ENCODE measurements at regions not wholly inside any gene's neighbourhood (a gene's known extent, or its start where the extent isn't known, plus 50 kb on each side); places are given as distances from the start of the nearest gene placed in this dataset.

DNA sequence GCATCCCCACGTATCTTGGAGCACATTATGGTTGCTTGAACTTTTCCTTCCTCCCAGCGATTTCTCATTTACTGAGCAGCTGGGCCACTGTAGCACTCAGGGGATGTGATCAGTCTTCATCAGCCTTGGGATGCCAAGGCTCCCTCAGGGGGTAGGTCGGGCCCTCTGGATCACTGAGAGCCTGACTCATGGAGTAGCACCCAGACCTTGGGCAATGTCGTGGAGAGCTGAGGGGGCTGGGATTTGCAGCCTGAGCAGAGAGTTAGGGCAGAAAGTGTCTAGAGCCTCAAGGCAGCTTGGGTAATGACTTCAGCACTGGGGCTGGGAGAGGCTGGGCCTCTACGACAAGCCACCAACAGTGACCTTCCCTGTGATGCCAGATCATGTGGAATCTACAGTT lies 86.5 kb upstream of the CXCL12 start:
- H3K4me3 ChIP-seq, result no peak overlapping the region
- no peak for TF ChIP-seq Cebpa-rat (IDR thresholded peaks at IDR 0.05)
- H3K9me3 ChIP-seq, result no peaks in the 10 kb centered on the region
- H3K36me3 ChIP-seq, result no peaks in the 10 kb centered on the region
- H3K4me2 ChIP-seq, result no peak overlapping the region
- no peak overlapping the region for H3K27ac ChIP-seq
- no peak overlapping the region for H3K9ac ChIP-seq
- H4K20me1 ChIP-seq, result no peaks in the 10 kb centered on the region
- H3K27me3 ChIP-seq, result no peaks in the 10 kb centered on the region
- H3K4me1 ChIP-seq, result no peaks in the 10 kb centered on the region

DNA sequence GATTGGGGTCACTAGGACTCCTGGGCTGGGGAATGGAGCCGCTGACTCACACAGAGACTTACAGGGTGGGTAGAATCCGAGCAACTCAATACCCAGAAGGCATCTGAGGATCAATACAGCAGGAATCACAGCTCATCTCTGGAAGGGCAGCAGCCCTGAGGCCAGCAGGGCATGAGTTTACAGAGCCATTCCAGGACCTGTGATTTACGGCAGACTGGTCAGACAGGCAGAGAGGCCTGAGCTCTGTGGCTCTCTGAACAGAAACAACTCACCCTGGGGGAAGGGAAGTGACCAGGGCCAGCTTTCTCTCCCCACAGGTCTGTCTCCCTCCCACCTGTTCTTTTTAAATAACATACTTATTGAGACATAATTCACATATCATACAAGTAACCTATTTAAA lies 88.2 kb upstream of the CXCL12 start:
- H3K9me3 ChIP-seq, result no peaks in the 10 kb centered on the region

DNA sequence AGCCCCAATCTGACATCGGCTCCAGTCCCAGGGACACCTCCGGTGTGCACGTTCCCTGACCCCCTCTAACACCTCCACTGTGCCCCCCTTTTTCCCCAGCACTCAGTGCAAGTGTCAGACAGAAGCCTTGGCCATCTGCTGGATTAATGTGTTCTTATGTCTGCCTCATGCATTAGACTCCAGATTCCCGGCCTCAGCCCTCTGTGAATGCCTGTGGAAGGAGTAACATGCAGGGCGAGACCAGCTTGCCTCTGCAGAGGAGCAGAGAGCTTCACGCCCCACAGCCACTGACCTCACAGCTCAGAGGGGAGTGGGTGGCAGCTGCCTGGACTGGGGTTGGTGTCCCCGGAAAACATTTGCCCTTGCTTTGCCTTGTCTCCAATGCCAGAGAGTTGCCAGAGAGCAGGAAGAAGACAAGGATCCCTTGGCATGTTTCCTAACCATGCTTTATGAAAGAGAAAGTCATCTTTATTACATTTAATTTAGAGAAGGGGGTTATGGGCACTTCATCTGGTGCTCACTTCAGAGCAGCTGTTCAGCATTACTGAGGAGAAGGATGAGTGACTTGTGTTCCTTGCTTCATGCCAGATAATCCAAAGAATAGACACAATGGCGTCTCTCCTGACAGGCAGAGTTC lies 91.6 kb upstream of the CXCL12 start:
- Histone ChIP-seq H3K27ac (no peak overlapping the region), H4K20me1 (no peaks in the 10 kb centered on the region), H3K4me2 (no peak overlapping the region), H3K36me3 (no peaks in the 10 kb centered on the region), H3K9me3 (0 out of 2 replicates have a peak, but pooled peaks cover 7% of the 10 kb centered on the region), H3K9ac (no peak overlapping the region), H3K4me1 (peaks cover 5% of the 10 kb centered on the region), H3K4me3 (no peak overlapping the region), H3K27me3 (no peaks in the 10 kb centered on the region)
- no peak for TF ChIP-seq Cebpa-rat (IDR thresholded peaks at IDR 0.05)

More for the DNA sequence above, 88.2 kb upstream of the CXCL12 start:
- no peak overlapping the region for H3K4me3 ChIP-seq
- H3K27ac ChIP-seq, result no peak overlapping the region
- no peaks in the 10 kb centered on the region for H3K36me3 ChIP-seq
- no peaks in the 10 kb centered on the region for H3K4me1 ChIP-seq
- no peak for TF ChIP-seq Cebpa-rat (IDR thresholded peaks at IDR 0.05)
- H3K4me2 ChIP-seq, result no peak overlapping the region
- no peaks in the 10 kb centered on the region for H4K20me1 ChIP-seq
- H3K9ac ChIP-seq, result no peak overlapping the region
- no peaks in the 10 kb centered on the region for H3K27me3 ChIP-seq

DNA sequence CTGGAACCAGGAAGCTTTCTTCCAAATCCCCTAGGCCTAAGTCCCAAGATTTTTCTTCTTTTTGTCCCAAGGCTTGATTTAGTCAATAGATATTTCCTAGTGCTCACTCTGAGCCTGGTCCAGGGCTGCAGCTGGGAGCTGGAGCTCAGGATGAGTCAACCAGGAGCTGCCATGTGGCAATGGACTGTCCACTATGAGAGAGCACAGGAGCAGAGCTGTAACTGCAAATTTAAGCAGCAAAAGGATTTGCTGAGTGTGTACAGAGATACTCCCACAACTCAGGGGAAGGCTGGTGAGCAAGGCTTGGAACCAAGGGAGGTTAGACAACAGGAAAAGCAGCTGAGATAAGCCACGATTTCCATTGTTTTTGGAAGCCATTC lies 92.1 kb upstream of the CXCL12 start:
- H3K4me3 ChIP-seq, result no peak overlapping the region
- H3K4me1 ChIP-seq, result peaks cover 5% of the 10 kb centered on the region
- H3K36me3 ChIP-seq, result no peaks in the 10 kb centered on the region
- no peaks in the 10 kb centered on the region for H4K20me1 ChIP-seq
- no peak for TF ChIP-seq Cebpa-rat (IDR thresholded peaks at IDR 0.05)
- H3K9ac ChIP-seq, result no peak overlapping the region
- no peak overlapping the region for H3K4me2 ChIP-seq
- no peak overlapping the region for H3K27ac ChIP-seq
- H3K27me3 ChIP-seq, result no peaks in the 10 kb centered on the region
- 0 out of 2 replicates have a peak, but pooled peaks cover 7% of the 10 kb centered on the region for H3K9me3 ChIP-seq

DNA sequence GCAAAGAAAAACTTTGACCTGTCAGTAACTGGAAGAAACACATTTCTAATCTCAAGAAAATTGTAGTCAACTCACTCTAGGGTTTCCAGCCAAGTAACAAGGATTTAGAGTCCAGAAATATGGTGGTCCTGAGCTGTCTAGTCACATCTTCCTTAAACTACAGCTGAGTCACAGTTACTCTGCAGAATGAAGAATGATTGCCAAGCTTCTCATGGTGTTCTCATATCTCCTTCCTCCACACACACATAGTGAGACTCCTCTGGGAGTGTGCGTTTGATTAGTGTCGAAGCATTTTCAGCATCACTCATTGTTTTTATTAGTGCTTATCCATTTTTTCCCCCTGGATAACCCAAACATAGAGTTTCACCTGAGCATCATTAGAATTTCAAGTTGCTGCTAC lies 93.1 kb upstream of the CXCL12 start:
- Histone ChIP-seq H3K36me3 (no peaks in the 10 kb centered on the region), H4K20me1 (no peaks in the 10 kb centered on the region), H3K9ac (no peak overlapping the region), H3K27ac (no peak overlapping the region), H3K4me3 (no peak overlapping the region), H3K4me1 (peaks cover 5% of the 10 kb centered on the region), H3K27me3 (no peaks in the 10 kb centered on the region), H3K9me3 (0 out of 2 replicates have a peak, but pooled peaks cover 7% of the 10 kb centered on the region), H3K4me2 (no peak overlapping the region)
- no peak for TF ChIP-seq Cebpa-rat (IDR thresholded peaks at IDR 0.05)

DNA sequence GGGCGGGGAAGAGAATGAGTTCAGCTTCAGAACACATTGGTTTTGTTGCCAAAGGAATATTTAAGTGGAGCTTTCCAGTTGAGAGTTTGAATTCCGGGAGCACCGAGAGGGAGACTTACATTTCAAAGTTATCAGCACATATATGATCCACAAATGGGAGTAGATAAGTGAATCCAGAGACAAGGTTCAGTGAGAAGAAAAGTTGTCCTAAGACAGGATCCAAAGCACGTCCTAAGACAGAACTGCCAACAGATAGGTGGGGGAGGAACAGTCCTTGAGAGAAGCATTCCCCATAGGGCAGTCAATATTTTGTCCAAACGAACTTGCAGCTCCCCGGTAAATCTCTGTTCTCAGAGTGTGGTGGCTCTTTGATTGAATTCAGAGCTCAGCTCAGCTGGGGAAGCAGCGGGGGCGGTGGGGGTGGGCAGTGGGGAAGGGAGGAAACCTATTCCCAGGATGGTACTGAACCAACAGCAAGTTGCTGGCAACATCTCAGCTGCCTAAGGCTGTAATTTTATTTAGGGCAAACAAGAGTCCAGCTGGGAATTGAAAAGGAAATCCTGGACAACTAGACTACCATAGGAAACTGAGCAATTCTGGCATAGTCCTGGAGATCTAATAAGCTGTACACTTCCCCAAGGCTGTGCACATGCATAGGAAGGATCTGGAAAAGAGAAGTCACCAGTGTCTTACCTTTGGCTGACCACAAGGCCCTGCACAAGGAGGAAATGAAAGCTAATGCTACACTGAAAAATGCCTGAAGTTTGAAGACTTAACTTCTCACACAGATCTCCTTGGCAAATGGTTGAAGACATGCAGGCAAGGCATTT lies 94.2 kb upstream of the CXCL12 start:
- Histone ChIP-seq H4K20me1 (no peaks in the 10 kb centered on the region), H3K9ac (no peak overlapping the region), H3K4me3 (no peak overlapping the region), H3K9me3 (0 out of 2 replicates have a peak, but pooled peaks cover 7% of the 10 kb centered on the region), H3K27ac (no peak overlapping the region), H3K27me3 (no peaks in the 10 kb centered on the region), H3K4me1 (peaks cover 5% of the 10 kb centered on the region), H3K36me3 (no peaks in the 10 kb centered on the region), H3K4me2 (no peak overlapping the region; the same call in 1 of the 2 replicates)
- TF ChIP-seq Cebpa-rat (IDR thresholded peaks at IDR 0.05), result no peak

DNA sequence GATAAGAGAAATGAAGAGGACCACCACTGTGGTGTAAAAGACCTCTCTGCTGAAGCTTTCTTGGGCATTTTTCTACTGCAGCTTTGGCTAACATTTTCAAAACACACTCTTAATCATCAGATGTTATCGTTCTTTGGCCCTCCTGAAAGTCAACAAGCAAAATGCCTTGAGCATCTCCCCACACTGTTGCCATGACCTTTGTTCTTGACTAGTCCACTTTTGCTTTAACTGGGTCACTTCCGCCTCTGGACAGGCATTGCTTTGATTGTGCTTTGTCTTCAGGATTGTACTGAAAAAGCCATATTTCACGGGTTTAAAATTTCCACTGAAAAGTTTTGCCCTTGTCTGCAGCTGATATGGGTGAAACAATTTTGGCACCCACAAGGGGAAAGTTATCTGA lies 107.8 kb upstream of the CXCL12 start:
- Histone ChIP-seq H3K4me1 (no peaks in the 10 kb centered on the region), H3K9me3 (no peaks in the 10 kb centered on the region), H4K20me1 (no peaks in the 10 kb centered on the region), H3K4me3 (no peak overlapping the region), H3K9ac (no peak overlapping the region), H3K4me2 (no peak overlapping the region), H3K27me3 (no peaks in the 10 kb centered on the region), H3K36me3 (no peaks in the 10 kb centered on the region), H3K27ac (no peak overlapping the region)
- TF ChIP-seq Cebpa-rat (IDR thresholded peaks at IDR 0.05), result no peak

DNA sequence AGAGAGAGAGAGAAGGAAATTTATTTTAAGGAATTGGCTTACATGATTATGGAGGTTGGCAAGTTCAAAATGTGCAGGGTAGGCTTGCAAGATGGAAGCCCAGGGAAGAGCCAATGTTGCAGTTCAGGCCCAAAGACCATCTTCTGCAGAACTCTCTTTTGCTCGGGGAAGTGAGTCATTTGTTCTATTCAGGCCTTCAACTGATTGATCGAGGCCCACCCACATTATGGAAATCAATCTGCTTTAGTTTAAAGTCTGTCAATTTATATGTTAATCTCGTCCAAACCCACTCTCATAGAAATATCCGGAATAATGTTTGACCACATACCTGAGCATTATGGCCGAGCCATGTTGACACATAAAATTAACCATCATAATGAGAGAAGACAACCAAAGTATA lies 113.3 kb upstream of the CXCL12 start:
- no peaks in the 10 kb centered on the region for H3K36me3 ChIP-seq
- H3K27me3 ChIP-seq, result no peaks in the 10 kb centered on the region
- H4K20me1 ChIP-seq, result no peaks in the 10 kb centered on the region
- no peak overlapping the region for H3K9ac ChIP-seq
- no peak overlapping the region for H3K4me2 ChIP-seq
- no peak overlapping the region for H3K4me3 ChIP-seq
- no peak for TF ChIP-seq Cebpa-rat (IDR thresholded peaks at IDR 0.05)
- H3K27ac ChIP-seq, result no peak overlapping the region
- H3K9me3 ChIP-seq, result no peaks in the 10 kb centered on the region; the same call in 1 of the 2 replicates
- no peaks in the 10 kb centered on the region for H3K4me1 ChIP-seq

DNA sequence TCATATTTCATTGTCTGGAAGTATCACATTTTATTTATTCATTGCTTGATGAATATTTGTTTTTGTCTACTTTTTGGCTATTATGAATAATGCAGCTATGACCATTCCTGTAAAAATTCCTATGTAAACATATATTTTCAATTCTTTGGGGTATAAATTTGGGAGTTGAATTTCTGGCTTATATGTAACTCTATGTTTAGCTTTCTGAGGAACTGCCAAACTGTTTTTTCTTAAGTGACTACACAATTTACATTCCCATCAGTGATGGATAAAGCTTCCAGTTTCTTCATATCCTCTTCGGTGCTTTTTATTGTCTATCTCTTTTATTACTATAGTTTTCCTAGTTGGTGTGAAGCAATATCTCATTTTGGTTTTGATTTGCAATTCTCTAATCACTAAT lies 115.6 kb upstream of the CXCL12 start:
- no peak overlapping the region for H3K4me3 ChIP-seq
- H3K4me1 ChIP-seq, result no peaks in the 10 kb centered on the region
- H3K9me3 ChIP-seq, result no peaks in the 10 kb centered on the region; the same call in 1 of the 2 replicates
- no peak overlapping the region for H3K27ac ChIP-seq
- no peak overlapping the region for H3K9ac ChIP-seq
- no peak overlapping the region for H3K4me2 ChIP-seq
- no peaks in the 10 kb centered on the region for H4K20me1 ChIP-seq
- no peak for TF ChIP-seq Cebpa-rat (IDR thresholded peaks at IDR 0.05)
- no peaks in the 10 kb centered on the region for H3K27me3 ChIP-seq
- H3K36me3 ChIP-seq, result no peaks in the 10 kb centered on the region

DNA sequence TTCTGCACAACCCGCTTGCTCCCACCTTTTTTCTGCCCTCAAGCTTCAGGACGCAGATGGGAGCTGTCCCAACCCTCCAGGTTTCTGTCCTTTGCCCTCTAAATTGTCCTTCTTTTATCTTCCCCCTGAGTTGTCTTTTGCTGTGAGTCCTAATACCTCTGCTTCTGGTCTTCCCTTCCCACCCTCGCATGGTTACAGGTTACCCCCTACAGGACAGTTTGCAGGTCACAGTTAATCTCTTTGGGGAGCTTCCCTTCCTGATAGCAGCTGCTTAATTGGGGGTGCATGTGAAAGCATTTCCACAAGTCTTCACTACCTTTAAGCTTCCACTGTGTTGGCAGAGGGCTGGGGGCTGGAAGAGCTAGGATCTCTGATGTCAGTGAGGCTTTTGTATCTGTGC lies 121.5 kb upstream of the CXCL12 start:
- no peak overlapping the region for H3K4me2 ChIP-seq
- no peaks in the 10 kb centered on the region for H3K36me3 ChIP-seq
- H3K4me3 ChIP-seq, result no peak overlapping the region
- TF ChIP-seq Cebpa-rat (IDR thresholded peaks at IDR 0.05), result no peak
- H3K9me3 ChIP-seq, result no peaks in the 10 kb centered on the region; the same call in 1 of the 2 replicates
- no peak overlapping the region for H3K9ac ChIP-seq
- H3K4me1 ChIP-seq, result peaks cover 9% of the 10 kb centered on the region
- no peak overlapping the region for H3K27ac ChIP-seq
- H4K20me1 ChIP-seq, result no peaks in the 10 kb centered on the region
- H3K27me3 ChIP-seq, result no peaks in the 10 kb centered on the region

Measured in BLaER1 (cell line).